Activated CD8-positive, alpha-beta T cell treated with anti-CD3 and anti-CD28 coated beads, Interleukin-2, amount 10 ng/mL, durations not matched to agents 7 days and 5 days (primary cell): ENCODE measurements at regions not wholly inside any gene's neighbourhood (a gene's known extent, or its start where the extent isn't known, plus 50 kb on each side); places are given as distances from the start of the nearest gene placed in this dataset.

ENCODE experiments used
- ATAC-seq: fragments of 150-1000 bp; cut with Tn5 transposase; one replicate; pipeline ENCODE4 v1.10.0; 2021; ENCODE audit warnings: moderate library complexity
- CTCF ChIA-PET: fragments of 350-600 bp; sonication (Branson Sonifier 250); formaldehyde crosslinking; loops from one replicate; lab custom pipeline; 2021; ENCODE audit warnings: antibody characterized with exemption; lab: Charles Lee
- POLR2A ChIA-PET: fragments of 350-600 bp; sonication (Branson Sonifier 250); formaldehyde crosslinking; loops from one replicate; lab custom pipeline; 2021; ENCODE audit warnings: antibody characterized with exemption; lab: Charles Lee
- DNase-seq: peaks from one replicate; pipeline ENCODE4 v3.0.0-alpha.2; 2020
- H3K27ac Mint-ChIP-seq: one replicate; pipeline ENCODE4 v1.8.0; 2021; ENCODE audit warnings: mild to moderate bottlenecking, mixed read lengths
- H3K27me3 Mint-ChIP-seq: one replicate; pipeline ENCODE4 v1.8.0; 2021; ENCODE audit warnings: low read depth, mixed read lengths
- H3K36me3 Mint-ChIP-seq: one replicate; pipeline ENCODE4 v1.8.0; 2021; ENCODE audit warnings: low read depth, mixed read lengths
- H3K4me1 Mint-ChIP-seq: one replicate; pipeline ENCODE4 v1.8.0; 2021; ENCODE audit warnings: low read depth, mixed read lengths
- H3K4me3 Mint-ChIP-seq: one replicate; pipeline ENCODE4 v1.8.0; 2021; ENCODE audit warnings: mild to moderate bottlenecking, mixed read lengths
- H3K9me3 Mint-ChIP-seq: one replicate; pipeline ENCODE4 v1.8.0; 2022; ENCODE audit warnings: mixed read lengths; ENCODE audit not compliant: insufficient read depth

DNA sequence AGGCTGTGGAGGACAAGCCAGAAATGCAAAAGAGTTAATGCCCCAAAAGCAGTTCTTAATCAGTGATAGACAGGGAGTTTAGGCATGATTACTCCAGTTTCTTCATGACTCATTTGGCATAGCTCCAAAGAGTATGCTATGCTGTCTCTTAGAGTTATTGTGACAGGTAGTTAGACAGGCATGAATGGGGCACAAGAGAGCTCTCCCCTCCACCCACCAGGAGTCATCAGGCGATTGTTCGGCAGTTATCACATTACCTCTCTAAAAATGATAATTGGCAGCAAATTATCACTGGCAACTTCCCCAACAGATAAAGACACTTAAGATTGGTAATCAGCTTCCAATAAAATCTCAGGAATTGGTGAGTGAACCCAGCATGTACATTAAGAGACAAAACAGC, 320.1 kb downstream of the DAD1 start:
- peak overlapping the region; percentile 28 for H3K4me3 Mint-ChIP-seq
- no peaks in the 10 kb centered on the region for H3K36me3 Mint-ChIP-seq
- no peaks in the 10 kb centered on the region for H3K27me3 Mint-ChIP-seq
- H3K27ac Mint-ChIP-seq, result no peak overlapping the region
- no peaks in the 10 kb centered on the region for H3K9me3 Mint-ChIP-seq
- peaks cover 6% of the 10 kb centered on the region for H3K4me1 Mint-ChIP-seq
- ChIA-PET POLR2A (no interaction called here), CTCF (no interaction called here)
- no peak for DNase-seq
- ATAC-seq, result no peak

DNA sequence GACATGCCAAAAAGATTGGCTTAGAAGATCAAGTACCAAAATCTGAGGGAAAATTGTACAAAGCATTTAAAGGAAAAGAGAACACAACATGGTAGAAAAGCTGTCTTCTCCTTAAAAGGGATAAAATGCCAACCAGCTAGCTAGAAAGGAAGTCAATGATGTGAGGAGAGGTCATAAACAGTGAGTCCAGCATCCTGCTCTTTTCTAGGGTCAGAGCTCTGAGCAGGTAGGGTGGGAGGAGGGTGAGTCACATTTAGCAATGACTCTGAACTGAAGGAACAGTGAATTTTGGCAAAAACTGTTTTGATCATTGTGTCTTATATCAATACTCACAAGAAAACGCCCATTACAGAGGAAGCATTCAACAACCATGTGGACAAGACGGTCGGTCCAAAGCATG, 322.3 kb downstream of the DAD1 start:
- H3K36me3 Mint-ChIP-seq, result no peaks in the 10 kb centered on the region
- H3K4me1 Mint-ChIP-seq, result peaks cover 6% of the 10 kb centered on the region
- ChIA-PET CTCF (no interaction called here), POLR2A (no interaction called here)
- H3K9me3 Mint-ChIP-seq, result no peaks in the 10 kb centered on the region
- H3K4me3 Mint-ChIP-seq, result no peak overlapping the region
- no peak for DNase-seq
- H3K27ac Mint-ChIP-seq, result no peak overlapping the region
- no peak for ATAC-seq
- no peaks in the 10 kb centered on the region for H3K27me3 Mint-ChIP-seq

GRCh38 chr14:22266142-22266442, 322.9 kb downstream of the DAD1 start:
- no peak for DNase-seq
- Mint-ChIP-seq H3K4me1 (peaks cover 6% of the 10 kb centered on the region), H3K36me3 (no peaks in the 10 kb centered on the region), H3K9me3 (no peaks in the 10 kb centered on the region), H3K27me3 (no peaks in the 10 kb centered on the region), H3K27ac (no peak overlapping the region), H3K4me3 (no peak overlapping the region)
- CTCF ChIA-PET, result no interaction called here
- no peak for ATAC-seq
- POLR2A ChIA-PET, result no interaction called here

- DNase-seq (no peak), ATAC-seq (no peak)
- no peaks in the 10 kb centered on the region for H3K36me3 Mint-ChIP-seq
- CTCF ChIA-PET, result no interaction called here
- peaks cover 6% of the 10 kb centered on the region for H3K4me1 Mint-ChIP-seq
- no peaks in the 10 kb centered on the region for H3K9me3 Mint-ChIP-seq
- POLR2A ChIA-PET, result no interaction called here
- peak overlapping the region; percentile 34 for H3K4me3 Mint-ChIP-seq
- H3K27ac Mint-ChIP-seq, result peak overlapping the region; percentile 64
- no peaks in the 10 kb centered on the region for H3K27me3 Mint-ChIP-seq
Observed at GRCh38 chr14:22265319-22266141, 323.5 kb downstream of the DAD1 start.

GRCh38 chr14:22264759-22265158, 324.3 kb downstream of the DAD1 start:
- H3K27ac Mint-ChIP-seq, result no peak overlapping the region
- H3K4me1 Mint-ChIP-seq, result peaks cover 6% of the 10 kb centered on the region
- no peak overlapping the region for H3K4me3 Mint-ChIP-seq
- ATAC-seq, result no peak
- ChIA-PET CTCF (interaction anchor here (0.7 to 1.6 kb wide), 2 partner anchors 12 to 291 kb away, joined by 3 to 4 read pairs; no protein-coding TSS in a partner anchor), POLR2A (no interaction called here)
- no peak for DNase-seq
- H3K27me3 Mint-ChIP-seq, result no peaks in the 10 kb centered on the region
- H3K36me3 Mint-ChIP-seq, result no peaks in the 10 kb centered on the region
- no peaks in the 10 kb centered on the region for H3K9me3 Mint-ChIP-seq

DNA sequence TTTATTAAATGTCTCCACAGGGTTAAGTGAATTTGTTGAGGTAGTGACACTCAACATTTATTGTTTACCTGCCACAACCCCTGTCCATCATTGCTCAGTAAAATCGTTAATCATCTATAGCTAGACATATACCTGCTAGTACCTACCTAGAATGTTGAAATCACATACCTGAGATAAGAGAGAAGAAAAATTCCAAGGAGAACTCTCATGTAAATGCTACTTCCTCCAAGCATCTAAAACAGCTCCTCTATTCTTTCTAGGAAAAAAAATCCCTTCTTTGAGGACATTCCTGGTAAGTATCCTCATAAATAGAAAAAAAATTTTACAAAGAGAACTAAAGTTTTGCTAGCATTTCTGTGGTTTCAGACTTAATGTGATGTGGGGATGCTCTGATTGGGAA, 325.1 kb downstream of the DAD1 start:
- H3K27me3 Mint-ChIP-seq, result no peaks in the 10 kb centered on the region
- DNase-seq, result no peak

GRCh38 chr14:22262881-22263280, 326.1 kb downstream of the DAD1 start:
- peaks cover 6% of the 10 kb centered on the region for H3K4me1 Mint-ChIP-seq
- POLR2A ChIA-PET, result no interaction called here
- no peaks in the 10 kb centered on the region for H3K36me3 Mint-ChIP-seq
- H3K27me3 Mint-ChIP-seq, result no peaks in the 10 kb centered on the region
- DNase-seq (no peak), ATAC-seq (no peak)
- no peak overlapping the region for H3K27ac Mint-ChIP-seq
- CTCF ChIA-PET, result no interaction called here
- no peak overlapping the region for H3K4me3 Mint-ChIP-seq
- H3K9me3 Mint-ChIP-seq, result no peaks in the 10 kb centered on the region

More for the DNA sequence above, 325.1 kb downstream of the DAD1 start:
- no peak overlapping the region for H3K4me3 Mint-ChIP-seq
- H3K27ac Mint-ChIP-seq, result no peak overlapping the region
- H3K9me3 Mint-ChIP-seq, result no peaks in the 10 kb centered on the region
- no peaks in the 10 kb centered on the region for H3K36me3 Mint-ChIP-seq
- ChIA-PET CTCF (interaction anchor here (0.6 to 1.6 kb wide), 2 partner anchors 13 to 38 kb away, joined by 3 to 4 read pairs; no protein-coding TSS in a partner anchor), POLR2A (no interaction called here)
- peaks cover 6% of the 10 kb centered on the region for H3K4me1 Mint-ChIP-seq
- ATAC-seq, result no peak

- DNase-seq (no peak), ATAC-seq (no peak)
- no peaks in the 10 kb centered on the region for H3K4me1 Mint-ChIP-seq
- CTCF ChIA-PET, result no interaction called here
- no peak overlapping the region for H3K27ac Mint-ChIP-seq
- H3K4me3 Mint-ChIP-seq, result no peak overlapping the region
- no peaks in the 10 kb centered on the region for H3K36me3 Mint-ChIP-seq
- POLR2A ChIA-PET, result no interaction called here
- no peaks in the 10 kb centered on the region for H3K27me3 Mint-ChIP-seq
- no peaks in the 10 kb centered on the region for H3K9me3 Mint-ChIP-seq
Observed at GRCh38 chr14:22255017-22255950, 333.7 kb downstream of the DAD1 start.

GRCh38 chr14:22252686-22253085, 336.3 kb downstream of the DAD1 start:
- Mint-ChIP-seq H3K27ac (no peak overlapping the region), H3K9me3 (no peaks in the 10 kb centered on the region), H3K4me3 (no peak overlapping the region), H3K4me1 (no peaks in the 10 kb centered on the region), H3K27me3 (no peaks in the 10 kb centered on the region), H3K36me3 (no peaks in the 10 kb centered on the region)
- DNase-seq, result no peak
- ATAC-seq, result no peak
- ChIA-PET POLR2A (no interaction called here), CTCF (no interaction called here)

DNA sequence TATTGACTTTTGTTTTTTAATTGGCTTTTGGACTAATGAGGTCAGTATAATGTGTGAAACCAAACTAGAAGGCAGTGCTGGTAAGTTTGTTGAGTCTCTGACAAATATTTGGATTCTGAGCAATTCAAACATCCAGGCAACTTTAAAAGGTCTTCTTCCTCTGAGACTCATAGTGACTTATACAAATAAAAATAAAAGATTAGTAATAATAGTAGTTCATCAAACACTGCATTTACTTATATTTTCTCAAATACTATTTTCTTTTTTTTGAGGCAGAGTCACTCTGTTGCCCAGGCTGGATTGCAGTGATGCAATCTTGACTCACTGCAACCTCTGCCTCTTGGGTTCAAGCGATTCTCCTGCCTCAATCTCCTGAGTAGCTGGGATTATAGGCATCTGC, 337.9 kb downstream of the DAD1 start:
- H3K27me3 Mint-ChIP-seq, result no peaks in the 10 kb centered on the region
- H3K4me3 Mint-ChIP-seq, result no peak overlapping the region
- H3K9me3 Mint-ChIP-seq, result no peaks in the 10 kb centered on the region
- DNase-seq, result no peak
- H3K36me3 Mint-ChIP-seq, result no peaks in the 10 kb centered on the region
- ChIA-PET CTCF (no interaction called here), POLR2A (no interaction called here)
- H3K4me1 Mint-ChIP-seq, result no peaks in the 10 kb centered on the region
- no peak overlapping the region for H3K27ac Mint-ChIP-seq
- no peak for ATAC-seq

DNA sequence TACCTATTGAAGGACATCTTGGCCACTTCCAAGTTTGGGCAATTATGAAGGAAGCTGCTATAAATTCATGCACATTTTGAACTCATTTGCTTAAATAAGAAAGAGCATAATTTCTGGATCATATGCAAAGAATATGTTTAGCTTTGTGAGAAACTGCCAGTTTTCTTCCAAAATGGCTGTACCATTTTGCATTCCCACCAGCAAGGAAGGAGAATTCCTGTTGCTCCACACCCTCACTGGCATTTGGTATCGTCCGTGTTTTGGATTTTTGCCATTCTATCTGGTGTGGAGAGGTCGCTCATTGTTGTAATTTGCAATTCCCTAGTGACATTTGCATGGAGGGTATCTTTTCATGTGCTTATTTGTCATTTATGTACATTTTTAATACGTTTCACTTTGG, 339.3 kb downstream of the DAD1 start:
- Mint-ChIP-seq H3K27ac (no peak overlapping the region), H3K4me3 (no peak overlapping the region), H3K36me3 (no peaks in the 10 kb centered on the region), H3K4me1 (no peaks in the 10 kb centered on the region), H3K27me3 (no peaks in the 10 kb centered on the region), H3K9me3 (no peaks in the 10 kb centered on the region)
- POLR2A ChIA-PET, result no interaction called here
- CTCF ChIA-PET, result no interaction called here
- ATAC-seq, result no peak
- no peak for DNase-seq

GRCh38 chr14:22243971-22244581, 344.9 kb downstream of the DAD1 start:
- H3K36me3 Mint-ChIP-seq, result no peaks in the 10 kb centered on the region
- CTCF ChIA-PET, result no interaction called here
- ATAC-seq, result no peak

More at GRCh38 chr14:22243971-22244581, 344.9 kb downstream of the DAD1 start:
- H3K27me3 Mint-ChIP-seq, result no peaks in the 10 kb centered on the region
- no peak overlapping the region for H3K27ac Mint-ChIP-seq
- H3K4me3 Mint-ChIP-seq, result no peak overlapping the region
- no peaks in the 10 kb centered on the region for H3K9me3 Mint-ChIP-seq
- DNase-seq, result no peak
- POLR2A ChIA-PET, result no interaction called here
- H3K4me1 Mint-ChIP-seq, result no peaks in the 10 kb centered on the region
